GM18868 (cell line): ENCODE measurements at regions not wholly inside any gene's neighbourhood (a gene's known extent, or its start where the extent isn't known, plus 50 kb on each side); places are given as distances from the start of the nearest gene placed in this dataset.

Experiments used
- ATAC-seq: cut with Tn5 transposase; IDR thresholded peaks from one replicate; pipeline ENCODE4 v1.9.1; 2021; ENCODE audit warnings: mild to moderate bottlenecking, moderate library complexity; ENCODE audit not compliant: unreplicated experiment

DNA sequence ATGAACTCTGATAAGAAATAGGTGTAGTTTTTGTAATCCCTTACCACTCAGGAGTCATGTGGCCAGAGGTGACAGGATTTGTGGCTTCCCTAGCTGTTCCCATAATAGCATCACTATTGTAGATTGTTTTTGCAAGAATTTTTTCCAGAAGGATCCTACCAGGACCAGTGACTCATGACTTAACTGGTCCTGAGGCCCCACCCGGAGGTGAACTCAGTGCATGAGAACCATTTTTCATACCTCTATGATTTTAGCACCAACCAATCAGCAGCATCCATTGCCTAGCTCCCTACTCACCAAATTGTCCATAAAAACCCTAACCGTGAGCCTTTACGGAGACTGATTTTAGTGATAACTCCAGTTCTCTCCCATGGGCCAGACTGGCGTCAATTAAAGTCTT is 484.8 kb downstream of the PSAT1 start:
- ATAC-seq, result no peak

DNA sequence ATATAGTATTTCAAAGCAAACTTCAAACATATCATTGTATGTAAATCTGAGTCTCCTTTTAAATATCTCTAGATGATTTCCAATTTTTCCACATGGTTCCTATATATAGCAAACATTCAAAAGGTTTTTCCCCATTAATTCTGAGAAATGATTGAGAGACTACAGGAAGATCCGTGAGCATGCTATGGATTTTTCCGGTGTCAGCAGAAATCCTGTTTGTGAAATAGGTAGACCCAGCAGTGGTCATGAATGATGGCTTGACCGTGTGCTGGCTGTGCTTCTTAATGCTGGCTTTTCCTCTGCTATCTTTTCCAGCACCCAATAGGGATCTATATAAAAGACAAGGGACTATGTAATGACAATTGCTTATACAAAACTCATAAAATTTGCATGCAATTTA is 485.3 kb downstream of the PSAT1 start:
- no peak for ATAC-seq

DNA sequence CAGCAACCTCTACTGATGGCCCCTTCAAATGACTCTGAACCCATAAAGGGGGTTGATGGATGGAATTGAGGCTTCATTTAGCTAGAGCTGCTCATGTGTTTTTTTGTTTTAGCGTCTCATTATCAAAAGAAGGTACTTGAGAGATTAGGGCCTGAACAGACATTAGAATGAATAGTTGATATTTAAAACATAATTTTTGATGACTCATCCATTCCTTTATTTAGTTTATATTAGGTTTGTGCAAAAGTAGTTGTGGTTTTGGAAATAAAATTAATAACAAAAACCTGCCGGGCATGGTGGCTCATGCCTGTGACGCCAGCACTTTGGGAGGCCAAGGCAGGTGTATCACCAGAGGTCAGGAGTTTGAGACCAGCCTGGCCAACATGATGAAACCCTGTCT is 485.9 kb downstream of the PSAT1 start:
- no peak for ATAC-seq

DNA sequence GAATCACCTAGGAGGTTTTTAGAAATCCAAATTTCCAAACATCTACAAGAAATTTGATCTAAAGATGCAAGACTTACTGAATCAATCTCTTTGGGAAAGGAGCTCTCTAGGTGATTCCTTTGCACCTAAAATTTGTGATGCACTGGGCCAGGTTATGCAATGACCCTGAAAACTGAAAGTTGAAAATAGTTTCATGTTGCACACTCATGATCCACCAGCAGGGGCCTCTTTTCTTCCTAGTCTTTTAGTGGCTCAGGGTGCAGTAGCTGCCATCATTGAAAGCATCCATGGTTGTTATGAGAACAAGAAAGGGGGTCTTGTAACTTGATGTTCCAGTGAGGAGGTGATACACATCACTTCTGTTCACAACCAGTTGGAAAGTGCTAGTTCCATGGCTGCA is 486.8 kb downstream of the PSAT1 start:
- ATAC-seq, result peak; percentile 68

DNA sequence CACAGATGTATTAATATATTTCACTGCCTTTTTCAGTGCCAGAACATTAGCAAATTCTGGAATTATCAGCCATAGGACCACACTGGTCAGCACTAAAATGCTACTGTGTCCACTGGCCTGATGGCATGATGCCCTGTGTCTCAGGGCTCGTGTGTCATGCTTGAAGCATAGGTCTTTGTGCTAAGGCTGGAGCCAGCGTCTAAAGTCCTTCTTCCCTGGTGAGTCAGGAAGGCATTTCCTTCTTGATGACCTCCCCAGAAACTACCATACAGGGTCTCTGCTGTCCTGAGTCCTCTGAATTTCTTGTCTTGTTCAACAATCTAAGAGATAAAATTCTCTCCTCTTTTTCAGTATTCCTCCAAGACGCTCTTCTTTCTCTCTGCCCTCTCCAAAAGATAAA is 489.9 kb downstream of the PSAT1 start:
- no peak for ATAC-seq

DNA sequence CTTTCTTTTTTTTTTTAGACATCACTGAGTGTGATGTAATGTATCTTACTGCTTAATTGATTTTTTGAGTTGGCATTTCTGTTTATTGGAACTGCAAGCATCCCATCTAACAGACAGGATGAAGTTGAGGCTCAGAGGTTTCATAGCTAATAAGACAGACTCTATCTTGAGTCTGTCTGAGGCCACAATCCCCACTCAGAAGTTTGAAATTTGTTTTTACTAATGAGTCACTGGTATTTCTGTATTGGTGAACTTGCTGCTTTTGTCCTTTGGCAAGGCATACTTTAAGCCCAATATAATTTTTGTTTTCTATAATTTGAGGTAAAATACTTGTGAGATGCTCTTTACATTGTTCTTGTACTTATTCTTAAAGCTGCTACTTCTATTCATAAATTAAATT is 491.2 kb downstream of the PSAT1 start:
- no peak for ATAC-seq

DNA sequence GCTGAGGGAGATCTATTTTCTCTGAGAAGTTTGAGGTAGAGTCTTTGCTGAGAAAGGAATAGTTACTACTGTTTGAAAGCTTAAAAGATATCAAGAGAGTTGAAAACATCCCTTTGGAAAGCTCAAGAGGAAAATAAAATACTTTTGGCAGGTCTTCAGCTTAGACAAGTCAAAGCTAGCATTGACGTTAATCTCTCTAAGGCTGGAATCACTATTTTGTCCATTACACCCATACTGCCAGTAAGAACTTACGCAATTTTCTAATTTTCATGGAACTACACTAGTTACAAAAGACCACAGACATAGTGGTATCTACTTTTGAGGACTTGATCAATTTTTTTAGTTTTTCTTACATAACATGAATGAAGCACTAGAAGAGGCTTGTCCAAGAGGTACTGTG is 494.9 kb downstream of the PSAT1 start:
- no peak for ATAC-seq

DNA sequence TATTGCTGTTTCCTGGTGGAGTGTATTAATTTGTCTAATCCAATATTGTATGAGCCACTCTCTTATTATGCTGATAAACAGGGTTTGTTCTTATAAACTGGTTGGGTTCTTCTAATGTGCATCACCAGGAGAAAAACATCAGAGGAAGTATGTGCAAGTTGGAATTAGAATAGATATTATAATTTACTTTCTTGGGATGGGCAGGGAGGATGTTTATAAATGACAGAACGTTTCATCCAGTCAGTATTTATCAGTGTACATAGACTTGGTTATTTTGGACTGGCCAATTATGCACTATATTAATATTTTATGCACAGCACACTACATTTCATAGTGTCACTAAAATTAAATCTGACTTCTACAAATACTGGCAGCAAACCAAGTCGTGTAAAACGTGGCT is 495.8 kb downstream of the PSAT1 start:
- no peak for ATAC-seq

DNA sequence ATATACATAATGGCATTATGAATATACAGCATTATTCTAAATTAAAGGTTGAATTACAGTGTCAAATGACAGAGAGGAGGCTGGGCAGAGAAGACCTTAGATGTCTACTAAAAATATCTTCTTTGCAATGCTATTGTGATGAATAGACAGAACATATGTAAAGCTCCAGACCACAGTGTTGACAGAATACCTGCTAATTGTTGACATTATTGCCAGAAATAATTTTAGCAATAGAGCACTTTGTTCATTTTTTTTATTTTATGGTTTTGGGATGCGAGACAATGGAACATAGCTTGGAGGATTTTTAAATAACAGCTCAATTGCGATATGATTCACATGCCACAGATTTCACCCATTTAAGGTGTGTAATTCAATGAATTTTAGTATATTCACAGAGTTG is 508.8 kb downstream of the PSAT1 start:
- ATAC-seq, result no peak

DNA sequence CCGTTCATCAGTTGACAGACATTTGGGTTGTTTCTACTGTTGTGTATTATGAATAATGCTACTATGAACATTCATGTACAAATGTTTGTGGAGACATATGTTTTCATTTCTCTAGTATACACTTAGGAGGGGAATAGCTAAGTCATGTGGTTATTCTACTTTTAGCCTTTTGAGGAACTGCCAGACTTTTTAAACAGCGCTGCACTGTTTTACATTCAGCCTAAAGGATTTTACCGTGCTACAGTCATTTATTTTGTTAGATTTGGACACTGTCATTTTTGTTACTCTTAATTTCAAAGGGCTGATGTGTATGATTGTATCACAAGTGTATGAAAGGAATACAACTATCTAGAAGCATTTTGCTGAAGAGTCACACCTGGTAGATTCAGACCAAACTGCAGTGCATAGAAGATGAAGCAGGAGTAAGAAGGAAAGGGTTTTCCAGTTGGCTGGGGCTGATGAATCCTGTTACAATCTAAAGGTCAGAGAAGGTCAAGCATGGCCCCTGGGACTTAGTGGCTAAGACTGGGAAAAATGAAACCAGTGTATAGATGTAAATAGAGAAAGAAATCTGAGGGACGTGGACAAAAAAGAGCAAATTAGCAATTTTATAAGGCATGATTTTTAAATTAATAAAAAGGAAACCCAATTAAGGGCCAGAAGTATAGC is 509.7 kb downstream of the PSAT1 start:
- no peak for ATAC-seq

DNA sequence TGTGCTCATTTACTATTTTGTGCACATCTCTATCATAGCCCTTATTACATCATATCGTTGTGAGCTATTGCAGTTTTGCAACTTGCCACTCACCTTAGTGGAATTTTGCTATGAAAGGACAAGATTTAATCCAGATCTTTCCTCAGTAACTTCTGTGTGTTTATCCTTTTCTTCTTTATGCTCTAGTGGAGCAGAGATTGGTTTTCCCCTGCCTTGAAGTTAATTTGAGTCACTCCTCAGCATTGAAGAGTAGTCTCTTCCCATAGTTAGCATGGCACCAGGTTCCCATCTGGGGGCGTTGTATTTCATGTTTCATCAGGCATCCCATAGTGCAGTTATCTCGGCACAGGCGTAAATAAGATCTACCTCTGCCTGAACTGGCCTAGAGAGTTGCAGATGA is 510.4 kb downstream of the PSAT1 start:
- ATAC-seq, result no peak

DNA sequence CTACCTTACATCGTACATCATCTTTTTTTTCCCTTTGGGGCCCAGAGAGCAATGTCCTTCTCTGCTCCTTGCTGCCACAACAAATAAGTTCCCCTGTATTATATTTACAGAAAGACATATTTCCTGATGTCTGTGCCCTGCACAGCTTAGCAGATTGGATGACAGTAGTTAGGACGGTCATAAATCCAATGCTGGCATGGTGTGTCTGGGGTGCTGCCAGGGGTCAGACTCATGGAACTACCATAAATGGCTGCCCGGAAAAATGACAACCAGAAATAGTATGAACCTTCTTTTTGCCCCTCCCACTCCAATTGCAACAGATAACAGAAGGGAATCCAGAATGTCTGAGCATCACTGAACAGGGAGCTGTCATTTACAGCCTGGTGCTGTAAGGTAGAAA is 511.1 kb downstream of the PSAT1 start:
- no peak for ATAC-seq

DNA sequence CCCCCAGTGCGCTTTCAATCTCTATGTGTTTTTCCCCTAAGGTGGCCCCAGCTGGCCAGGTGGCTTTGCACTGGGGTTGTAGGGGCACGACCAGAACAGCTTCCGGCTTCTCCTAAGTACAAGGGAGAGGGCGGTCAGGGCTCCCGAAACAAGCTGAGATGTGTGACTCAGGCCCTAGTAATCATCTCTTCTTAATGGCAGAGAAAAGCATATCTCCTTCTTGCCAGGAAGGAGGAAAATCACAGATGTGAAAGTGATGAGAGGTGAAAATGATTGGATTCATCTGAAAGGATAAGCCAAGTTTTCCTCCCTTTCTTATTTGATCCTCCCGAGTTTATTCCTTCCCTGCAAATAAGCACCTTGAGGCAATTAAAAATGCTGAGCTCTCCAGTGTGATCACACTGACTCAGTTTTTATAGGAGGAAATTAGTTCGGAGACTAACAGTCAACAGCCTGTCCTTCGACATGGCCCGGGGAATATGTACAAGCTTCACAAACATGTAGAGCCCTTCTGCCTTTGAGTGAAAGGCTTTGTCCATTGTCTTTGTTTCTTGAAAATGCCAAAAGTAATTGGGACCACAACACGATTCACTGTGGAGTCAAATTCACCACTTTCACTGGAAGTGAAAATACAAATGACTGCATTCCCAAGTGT is 514.8 kb downstream of the PSAT1 start:
- no peak for ATAC-seq

DNA sequence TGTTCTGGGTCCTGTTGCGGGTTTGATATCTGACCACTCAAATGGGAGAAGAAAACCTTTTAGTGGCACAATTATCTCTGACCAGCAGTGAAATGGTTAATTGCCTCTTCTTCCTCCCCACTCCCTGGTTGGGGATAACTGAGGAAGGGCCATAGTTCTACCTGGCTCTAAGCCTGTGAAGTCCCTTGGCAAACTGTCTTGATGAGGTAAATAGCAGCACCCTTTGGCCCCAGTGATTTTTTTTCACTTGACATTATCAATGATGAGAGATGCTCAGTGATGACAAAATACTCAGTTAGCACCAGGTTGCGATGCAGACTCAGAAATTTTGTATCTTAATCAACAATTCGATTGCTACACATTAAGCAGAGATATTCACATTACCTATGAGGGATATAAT is 515.7 kb downstream of the PSAT1 start:
- ATAC-seq, result no peak

DNA sequence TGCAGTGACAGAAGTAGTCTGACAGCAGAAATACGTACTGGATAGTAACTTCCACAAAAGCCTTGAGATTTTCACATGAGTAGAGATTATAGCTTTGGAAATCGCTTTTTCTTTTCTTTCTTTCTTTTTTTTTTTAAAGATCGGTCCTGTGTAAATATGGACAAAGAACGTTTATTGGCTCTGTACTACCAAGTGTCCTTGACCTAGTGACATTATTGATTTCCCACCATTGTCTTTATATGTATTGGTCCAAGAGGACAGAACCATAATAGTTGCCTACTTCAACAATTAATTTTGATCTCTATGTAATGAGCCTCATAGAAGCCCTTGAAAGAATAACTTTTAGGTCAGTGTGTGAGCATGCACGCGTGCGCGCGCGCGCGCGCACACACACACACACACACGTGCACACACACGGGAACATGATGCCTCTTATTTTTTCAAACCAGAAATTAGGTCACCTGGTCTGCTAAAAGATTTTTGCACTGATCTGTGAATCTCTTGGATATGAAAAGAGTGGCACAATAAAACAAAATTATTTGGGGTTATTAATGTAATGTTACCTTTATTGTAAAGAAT is 516.8 kb downstream of the PSAT1 start:
- no peak for ATAC-seq

DNA sequence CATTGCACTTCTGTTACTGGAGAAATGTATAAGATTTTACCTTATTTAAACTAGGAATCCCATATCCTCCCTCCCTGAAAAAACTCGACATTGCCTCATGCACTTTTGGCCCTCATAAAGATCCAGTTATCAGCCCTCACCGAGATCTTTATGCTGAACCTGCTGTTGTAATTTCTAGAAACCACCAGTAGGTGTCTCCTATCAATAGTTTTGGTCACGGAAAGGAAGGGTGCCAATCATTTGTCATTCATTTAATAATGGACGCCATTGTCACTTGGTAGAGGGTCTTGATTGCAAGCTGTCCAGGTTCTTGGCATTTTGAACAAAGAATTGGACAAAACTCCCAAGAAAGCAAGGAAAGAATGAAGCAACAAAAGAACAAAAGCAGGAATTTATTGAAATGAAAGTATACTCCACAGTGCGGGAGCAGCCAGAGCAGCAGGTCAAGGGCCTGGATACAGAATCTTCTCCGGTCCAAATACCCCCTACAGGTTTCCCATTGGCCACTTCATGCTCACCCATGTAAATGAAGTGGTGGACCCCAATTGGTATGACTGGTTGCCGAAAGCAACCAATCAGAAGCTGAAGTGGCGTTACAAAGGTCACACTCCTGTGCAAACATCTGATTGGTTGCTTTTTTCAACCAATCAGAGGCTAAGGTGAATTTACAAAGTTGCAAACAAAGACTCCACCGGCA is 524.3 kb downstream of the PSAT1 start:
- peak; percentile 94 for ATAC-seq

DNA sequence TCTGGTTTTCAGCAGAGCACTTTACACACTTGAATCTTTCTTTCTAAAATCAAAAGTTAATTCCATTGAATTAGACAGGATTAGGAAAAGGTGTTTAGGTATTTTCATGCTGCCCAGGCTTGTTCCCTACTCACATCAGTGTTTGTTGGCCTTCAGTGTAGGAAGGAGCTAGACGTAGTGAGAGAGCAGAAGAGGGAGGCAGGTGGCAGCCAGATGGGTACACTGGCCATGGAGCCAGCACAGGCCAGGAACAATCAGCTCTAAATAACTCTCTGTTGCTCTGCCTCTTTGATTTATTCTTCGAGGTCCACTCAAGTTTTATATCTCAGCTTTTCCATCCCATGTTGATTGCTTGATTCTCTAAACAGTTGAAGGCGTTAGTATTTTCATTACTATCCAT is 529.6 kb downstream of the PSAT1 start:
- ATAC-seq, result no peak

DNA sequence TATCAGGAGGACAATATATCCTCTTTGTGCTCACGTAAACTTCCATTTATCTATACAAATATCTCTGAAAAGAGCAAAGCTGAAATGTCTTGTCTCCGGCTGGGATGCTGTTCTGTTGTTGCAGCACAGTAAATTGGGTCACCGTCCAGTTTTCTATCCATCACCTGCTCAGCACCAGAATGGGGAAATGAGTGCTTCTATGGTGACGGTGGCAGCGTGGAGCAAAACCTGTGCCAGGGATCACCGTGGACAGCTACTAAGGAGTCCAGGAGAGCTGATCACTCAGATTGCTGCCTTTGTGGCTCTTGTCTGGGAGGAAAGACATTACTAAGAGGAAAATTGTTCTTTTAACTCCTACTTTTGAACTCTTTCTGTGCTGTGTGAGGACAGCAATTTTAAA is 531.6 kb downstream of the PSAT1 start:
- no peak for ATAC-seq

DNA sequence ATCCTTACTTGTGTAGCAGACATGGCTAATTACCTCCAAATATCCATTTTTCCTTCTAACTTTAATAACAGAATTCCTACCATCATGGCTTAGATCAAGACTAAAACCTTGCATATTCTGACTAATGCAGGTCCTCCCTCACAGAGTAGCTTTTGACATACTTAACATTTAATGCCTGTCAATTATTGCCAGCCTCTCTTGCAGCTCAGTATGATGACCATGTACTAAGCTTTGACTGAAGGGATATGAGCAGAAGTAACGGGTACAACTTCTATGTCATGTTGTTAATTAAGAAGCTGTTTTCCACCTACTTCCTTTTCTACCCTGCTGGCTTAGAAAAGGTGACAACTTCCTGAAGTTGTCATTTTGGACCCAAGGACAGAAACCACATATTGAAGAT is 533.4 kb downstream of the PSAT1 start:
- no peak for ATAC-seq

DNA sequence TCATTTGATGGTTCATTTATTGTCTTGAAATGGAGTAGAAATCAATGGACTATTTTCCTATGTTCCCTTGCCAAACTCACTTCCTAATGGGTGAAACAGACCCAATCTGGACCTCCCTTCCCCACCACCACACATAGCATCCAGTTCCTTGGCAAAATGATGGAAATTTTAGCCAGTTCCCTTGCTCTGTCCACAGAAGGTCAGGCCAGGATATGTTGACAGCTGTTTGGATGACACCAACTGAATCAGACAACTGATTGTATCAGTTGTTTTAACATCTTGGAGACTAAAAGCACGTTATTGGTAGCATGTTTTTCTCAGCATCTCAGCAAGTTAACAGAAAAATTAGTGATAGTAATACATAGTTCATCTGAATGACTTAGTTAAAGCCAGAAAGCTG is 534.8 kb downstream of the PSAT1 start:
- no peak for ATAC-seq

DNA sequence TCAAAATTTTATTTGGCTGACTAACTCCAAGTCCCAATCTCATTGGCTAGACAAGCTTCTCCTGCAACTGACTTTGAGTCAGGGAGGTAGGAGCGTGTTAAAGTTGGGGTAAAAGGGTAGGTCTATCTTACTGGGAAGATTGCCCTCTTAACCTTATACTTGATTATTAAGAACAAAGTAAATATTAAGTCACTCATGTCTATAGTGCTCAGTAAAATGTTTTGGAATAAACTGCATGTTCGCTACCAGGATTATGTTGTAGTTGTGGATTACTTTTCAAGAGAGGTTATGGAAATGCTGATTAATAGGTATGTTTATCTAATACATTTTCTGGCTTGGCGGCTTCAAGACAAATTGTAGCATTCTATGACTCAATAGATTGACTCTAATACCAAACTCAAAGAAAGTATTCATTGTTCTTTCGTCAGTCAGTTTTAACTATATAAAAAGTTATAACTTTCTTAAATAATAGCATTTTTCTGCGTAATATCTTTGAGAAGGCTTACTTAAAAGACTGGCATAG is 539.1 kb downstream of the PSAT1 start:
- ATAC-seq, result no peak

DNA sequence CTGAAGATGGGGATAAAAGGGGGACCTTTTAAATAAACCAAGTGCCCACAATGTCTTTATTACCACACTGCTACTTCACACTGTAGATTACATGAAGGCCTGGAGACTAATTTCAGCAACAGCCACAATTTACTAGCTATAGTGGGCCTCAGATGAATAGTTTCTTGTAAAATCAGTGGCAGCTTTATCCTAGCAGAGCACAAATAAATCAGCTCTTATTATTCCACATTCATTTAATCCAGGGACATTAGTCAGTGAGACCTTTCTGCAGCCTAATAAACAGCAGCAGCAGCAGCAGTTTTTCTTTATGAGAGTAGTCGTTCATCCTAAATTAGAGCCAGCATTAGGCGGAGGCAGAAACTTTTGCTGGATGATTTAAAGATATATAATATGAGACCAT is 542.3 kb downstream of the PSAT1 start:
- no peak for ATAC-seq
